DND-41 (cell line): ENCODE measurements at regions not wholly inside any gene's neighbourhood (a gene's known extent, or its start where the extent isn't known, plus 50 kb on each side); places are given as distances from the start of the nearest gene placed in this dataset.
"Not testable (repeated sequence)": the region's sequence is repeated elsewhere in the genome, so short reads cannot be mapped to it uniquely, and the experiment has no call there.

Source experiments
- ATAC-seq: fragments of 200-7000 bp; cut with Tn5 transposase; 3 replicates; pipeline ENCODE4 v1.9.1; 2021; ENCODE audit warnings: low read depth; ENCODE audit not compliant: insufficient read depth
- DNase-seq: peaks from one replicate; pipeline ENCODE4 v3.0.0-alpha.2; 2020
- H2AFZ ChIP-seq: 2 replicates; pipeline ENCODE4 v1.6.0; 2012; ENCODE audit warnings: low read depth, low read length
- H3K27ac ChIP-seq: 2 replicates; pipeline ENCODE4 v1.5.1; 2012; ENCODE audit warnings: low read length, inconsistent platforms
- H3K27me3 ChIP-seq: fragments of 200-600 bp; sonication (generic); 2 replicates; pipeline ENCODE4 v1.6.0; 2012; ENCODE audit warnings: low read length, mild to moderate bottlenecking, inconsistent platforms; ENCODE audit not compliant: insufficient read depth, poor library complexity
- H3K36me3 ChIP-seq: 2 replicates; pipeline ENCODE4 v1.5.1; 2012; ENCODE audit warnings: low read length, inconsistent platforms; ENCODE audit not compliant: insufficient read depth
- H3K4me1 ChIP-seq: 2 replicates; pipeline ENCODE4 v1.5.1; 2012; ENCODE audit warnings: mild to moderate bottlenecking, low read length; ENCODE audit not compliant: insufficient read depth
- H3K4me2 ChIP-seq: 2 replicates; pipeline ENCODE4 v1.6.0; 2012; ENCODE audit warnings: mild to moderate bottlenecking, moderate library complexity, low read length, inconsistent platforms; ENCODE audit not compliant: insufficient read depth
- H3K4me3 ChIP-seq, 2 experiments: fragments of 200-600 bp in 1 of 2; shearing (Covaris generic) in 1 of 2; 2 replicates each; pipeline ENCODE4 v1.5.1; 2012 to 2016; ENCODE audit warnings: inconsistent platforms in 2 of 2, low read length in 2 of 2, mild to moderate bottlenecking in 2 of 2, low read depth in 1 of 2, moderate library complexity in 1 of 2
- H3K79me2 ChIP-seq: 2 replicates; pipeline ENCODE4 v1.6.0; 2012; ENCODE audit warnings: low read length, inconsistent platforms; ENCODE audit not compliant: insufficient read depth
- H3K9ac ChIP-seq: 2 replicates; pipeline ENCODE4 v1.6.0; 2012; ENCODE audit warnings: low read depth, mild to moderate bottlenecking, inconsistent platforms, low read length, moderate library complexity
- H3K9me3 ChIP-seq: 2 replicates; pipeline ENCODE4 v1.5.1; 2012; ENCODE audit warnings: low read length, moderate library complexity, mild to moderate bottlenecking, inconsistent platforms; ENCODE audit not compliant: insufficient read depth, severe bottlenecking
- H4K20me1 ChIP-seq: 2 replicates; pipeline ENCODE4 v1.6.0; 2012; ENCODE audit warnings: low read length; ENCODE audit not compliant: insufficient read depth
- EZH2 ChIP-seq: IDR thresholded peaks from 3 replicates; pipeline ENCODE4 v1.6.1; 2012; ENCODE audit warnings: borderline replicate concordance, low read depth, mild to moderate bottlenecking, moderate library complexity, low read length, inconsistent platforms; ENCODE audit not compliant: severe bottlenecking
- TF ChIP-seq, protein P1 (sequence below): IDR thresholded peaks from 2 replicates; pipeline ENCODE4 v1.5.1; 2012; ENCODE audit warnings: borderline replicate concordance, low read length, moderate library complexity, mild to moderate bottlenecking; ENCODE audit not compliant: poor library complexity, severe bottlenecking; ENCODE audit errors: extremely low read depth

DNA sequence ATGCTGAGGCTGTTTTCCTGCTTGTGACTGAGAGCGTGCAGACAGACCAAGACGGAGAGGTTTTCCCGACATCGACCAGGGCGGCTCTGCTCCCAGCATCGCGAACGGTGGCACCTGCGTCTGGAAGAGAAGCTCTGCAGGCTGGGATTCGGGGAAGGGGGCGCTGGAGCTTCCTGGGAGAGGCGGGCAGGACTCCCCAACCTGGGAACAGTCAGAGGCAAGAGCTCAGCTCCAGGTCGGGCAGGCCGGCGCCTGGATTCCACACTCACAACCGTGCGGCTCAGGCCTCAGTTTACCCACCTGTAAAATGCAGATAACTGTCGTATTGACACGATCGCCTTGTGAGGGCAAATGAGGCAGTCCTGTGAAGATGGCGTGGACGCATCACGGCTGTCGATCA is 332.6 kb downstream of the ADGRD1 start:
- not testable (repeated sequence) for H3K4me1 ChIP-seq, H3K4me2 ChIP-seq, H3K79me2 ChIP-seq, ATAC-seq, H3K27ac ChIP-seq, DNase-seq, H3K9ac ChIP-seq, H3K4me3 ChIP-seq, H3K27me3 ChIP-seq, H3K36me3 ChIP-seq, H4K20me1 ChIP-seq, H2AFZ ChIP-seq, H3K9me3 ChIP-seq

DNA sequence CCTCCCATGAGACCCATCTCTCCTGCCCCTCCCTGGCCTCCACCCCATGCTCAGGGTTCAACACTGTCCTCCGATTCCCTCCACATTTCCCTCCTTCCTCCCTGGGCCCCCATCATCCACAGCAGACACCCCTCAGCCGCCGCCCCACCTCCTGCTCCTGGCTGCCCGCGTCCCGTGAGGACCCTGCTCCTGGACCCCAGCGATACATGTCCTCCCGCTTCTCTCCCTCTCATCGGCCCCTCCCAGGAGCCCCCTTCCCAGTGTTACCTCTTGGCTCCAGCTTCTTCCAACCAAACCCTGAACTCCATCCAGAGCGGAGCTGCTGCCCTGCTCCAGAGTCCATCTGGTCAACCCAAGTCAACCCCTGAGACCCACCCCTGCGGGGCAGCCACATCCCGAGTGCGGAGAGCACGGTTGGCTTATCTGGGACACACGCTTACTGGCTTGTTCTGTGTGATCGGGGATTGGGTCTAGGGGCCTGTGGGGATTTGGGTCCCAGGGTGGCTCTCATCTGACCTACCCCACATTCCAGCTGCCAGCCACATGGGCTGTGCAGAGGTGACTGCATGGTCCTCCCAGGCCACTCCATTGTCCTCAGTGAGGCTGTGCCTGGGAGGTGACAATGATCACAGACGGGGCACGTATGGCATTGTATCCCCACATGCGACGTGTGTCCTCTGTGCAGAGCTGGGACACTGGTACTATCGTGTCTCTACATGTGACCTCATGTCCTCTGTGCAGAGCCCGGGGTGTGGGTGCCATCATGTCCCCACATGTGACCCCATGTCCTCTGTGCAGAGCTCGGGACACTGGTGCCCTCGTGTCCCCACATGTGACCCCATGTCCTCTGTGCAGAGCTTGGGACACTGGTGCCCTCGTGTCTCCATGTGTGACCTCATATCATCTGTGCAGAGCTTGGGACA is 333.6 kb downstream of the ADGRD1 start:
- Histone ChIP-seq H3K4me1 (no peaks in the 10 kb centered on the region), H3K27ac (no peak overlapping the region), H3K9ac (no peak overlapping the region), H3K79me2 (no peaks in the 10 kb centered on the region), H3K4me3 (no peak overlapping the region), H3K9me3 (no peaks in the 10 kb centered on the region), H3K27me3 (no peaks in the 10 kb centered on the region), H2AFZ (no peak overlapping the region), H4K20me1 (no peaks in the 10 kb centered on the region), H3K36me3 (no peaks in the 10 kb centered on the region), H3K4me2 (no peak overlapping the region)
- DNase-seq: no peak
- no peak for ATAC-seq
- no peak for TF ChIP-seq EZH2
- TF ChIP-seq, protein P1, sequence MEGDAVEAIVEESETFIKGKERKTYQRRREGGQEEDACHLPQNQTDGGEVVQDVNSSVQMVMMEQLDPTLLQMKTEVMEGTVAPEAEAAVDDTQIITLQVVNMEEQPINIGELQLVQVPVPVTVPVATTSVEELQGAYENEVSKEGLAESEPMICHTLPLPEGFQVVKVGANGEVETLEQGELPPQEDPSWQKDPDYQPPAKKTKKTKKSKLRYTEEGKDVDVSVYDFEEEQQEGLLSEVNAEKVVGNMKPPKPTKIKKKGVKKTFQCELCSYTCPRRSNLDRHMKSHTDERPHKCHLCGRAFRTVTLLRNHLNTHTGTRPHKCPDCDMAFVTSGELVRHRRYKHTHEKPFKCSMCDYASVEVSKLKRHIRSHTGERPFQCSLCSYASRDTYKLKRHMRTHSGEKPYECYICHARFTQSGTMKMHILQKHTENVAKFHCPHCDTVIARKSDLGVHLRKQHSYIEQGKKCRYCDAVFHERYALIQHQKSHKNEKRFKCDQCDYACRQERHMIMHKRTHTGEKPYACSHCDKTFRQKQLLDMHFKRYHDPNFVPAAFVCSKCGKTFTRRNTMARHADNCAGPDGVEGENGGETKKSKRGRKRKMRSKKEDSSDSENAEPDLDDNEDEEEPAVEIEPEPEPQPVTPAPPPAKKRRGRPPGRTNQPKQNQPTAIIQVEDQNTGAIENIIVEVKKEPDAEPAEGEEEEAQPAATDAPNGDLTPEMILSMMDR: no peak

DNA sequence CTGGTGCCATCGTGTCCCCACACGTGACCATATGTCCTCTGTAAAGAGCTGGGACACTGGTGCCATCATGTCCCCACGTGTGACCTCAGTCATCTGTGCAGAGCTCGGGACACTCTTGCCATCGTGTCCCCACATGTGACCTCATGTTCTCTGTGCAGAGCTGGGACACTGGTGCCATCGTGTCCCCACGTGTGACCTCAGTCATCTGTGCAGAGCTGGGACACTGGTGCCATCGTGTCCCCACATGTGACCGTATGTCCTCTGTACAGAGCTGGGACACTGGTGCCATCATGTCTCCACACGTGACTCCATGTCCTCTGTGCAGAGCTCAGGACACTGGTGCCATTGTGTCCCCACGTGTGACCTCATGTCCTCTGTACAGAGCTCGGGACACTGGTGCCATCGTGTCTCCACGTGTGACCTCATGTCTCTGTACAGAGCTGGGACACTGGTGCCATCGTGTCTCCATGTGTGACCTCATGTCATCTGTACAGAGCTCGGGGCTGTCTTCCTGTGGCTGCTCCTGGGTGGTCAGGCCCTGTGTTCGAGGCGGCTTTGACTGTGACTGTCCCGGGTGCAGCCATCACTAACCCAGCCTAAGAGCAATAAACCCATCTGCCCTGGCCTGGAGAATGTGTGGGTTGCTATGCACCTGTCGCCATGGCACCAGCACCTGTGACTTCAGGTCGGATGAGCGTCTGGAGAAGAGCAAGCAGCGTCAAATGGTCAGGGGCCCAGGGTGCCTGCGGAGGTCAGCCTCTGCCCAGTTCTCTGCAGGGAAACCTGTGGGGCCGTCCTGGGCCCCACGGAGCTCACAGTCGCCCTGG is 334.4 kb downstream of the ADGRD1 start:
- Histone ChIP-seq H3K36me3 (no peaks in the 10 kb centered on the region), H3K27ac (no peak overlapping the region), H2AFZ (no peak overlapping the region), H3K79me2 (no peaks in the 10 kb centered on the region), H3K4me1 (no peaks in the 10 kb centered on the region), H3K9ac (no peak overlapping the region), H3K9me3 (no peaks in the 10 kb centered on the region), H3K4me2 (no peak overlapping the region), H4K20me1 (no peaks in the 10 kb centered on the region), H3K27me3 (no peaks in the 10 kb centered on the region), H3K4me3 (no peak overlapping the region)
- no peak for TF ChIP-seq EZH2
- TF ChIP-seq, protein P1: no peak
- DNase-seq (no peak), ATAC-seq (no peak)

DNA sequence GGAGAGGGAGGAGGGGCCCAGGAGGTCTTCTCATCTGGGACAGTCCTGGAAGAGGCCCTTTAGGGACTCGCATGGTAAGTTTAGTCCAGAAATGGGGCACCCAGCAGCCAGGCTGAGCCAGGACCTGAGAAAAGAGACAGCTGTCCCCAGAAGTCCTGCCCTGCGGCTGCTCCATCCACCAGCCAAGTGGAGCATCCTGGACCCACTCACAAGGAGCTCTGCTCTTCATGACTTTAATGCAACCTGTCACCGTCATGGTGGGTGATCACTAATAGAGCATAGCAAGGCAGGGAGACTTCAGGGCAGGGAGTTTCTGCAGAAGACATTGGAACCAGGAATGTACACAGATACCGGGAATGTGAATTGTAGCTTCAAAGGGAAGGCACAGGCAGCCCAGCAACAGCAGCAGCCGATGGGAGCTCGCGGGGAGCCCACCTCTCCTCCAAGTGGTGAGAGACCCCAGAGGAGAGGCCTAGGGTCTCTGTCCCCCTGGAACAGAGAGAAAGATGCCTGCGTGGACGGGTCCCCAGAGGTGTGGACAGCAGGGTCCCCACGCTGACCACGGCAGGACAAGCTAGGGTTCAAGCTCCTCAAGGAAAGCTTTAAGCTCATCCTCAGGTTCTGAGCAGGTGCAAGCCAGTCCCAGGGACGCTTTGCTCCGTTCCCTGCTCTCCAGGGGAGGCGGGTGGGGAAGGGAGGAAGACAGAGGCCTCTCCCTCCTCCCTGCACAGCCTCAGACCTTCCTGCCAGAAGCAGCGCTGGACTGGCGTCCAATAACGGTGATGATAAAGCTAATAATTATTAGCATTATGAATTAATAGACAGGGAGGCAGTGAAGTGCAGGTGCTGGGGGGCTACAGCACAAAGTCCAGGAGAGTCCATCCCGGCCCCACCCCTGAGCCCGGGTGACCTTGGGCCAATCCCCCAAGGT is 335.3 kb downstream of the ADGRD1 start:
- H3K9me3 ChIP-seq, H3K9ac ChIP-seq, H3K4me3 ChIP-seq, H3K36me3 ChIP-seq, DNase-seq, H3K27me3 ChIP-seq, H3K4me2 ChIP-seq, H3K79me2 ChIP-seq, H3K4me1 ChIP-seq, H3K27ac ChIP-seq, H4K20me1 ChIP-seq, ATAC-seq, H2AFZ ChIP-seq: not testable (repeated sequence)

DNA sequence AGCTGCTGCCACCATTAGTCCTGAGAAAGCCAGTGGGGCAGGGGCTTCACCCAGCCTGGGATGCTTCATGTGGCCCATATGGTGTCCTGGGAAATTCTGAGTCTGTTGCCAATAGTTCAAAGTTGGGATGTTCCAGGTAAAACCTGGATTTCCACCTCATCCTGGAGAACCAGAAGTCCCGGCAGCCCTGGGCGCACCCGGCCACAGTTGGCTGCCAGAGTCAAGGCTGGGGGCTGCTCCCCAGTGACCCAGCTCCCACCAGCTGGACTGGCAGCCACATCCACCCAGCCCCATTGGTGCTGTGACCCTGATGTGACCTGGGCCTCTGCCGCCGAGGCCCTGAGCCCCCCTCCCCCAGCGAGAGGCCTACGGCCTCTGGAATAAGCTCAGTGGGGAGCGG is 336.1 kb downstream of the ADGRD1 start:
- ATAC-seq, DNase-seq, H3K4me2 ChIP-seq, H4K20me1 ChIP-seq, H2AFZ ChIP-seq, H3K27ac ChIP-seq, H3K79me2 ChIP-seq, H3K27me3 ChIP-seq, H3K9me3 ChIP-seq, H3K4me3 ChIP-seq, H3K36me3 ChIP-seq, H3K4me1 ChIP-seq, H3K9ac ChIP-seq: not testable (repeated sequence)
